SH-SY5Y (cell line): ENCODE measurements at regions not wholly inside any gene's neighbourhood (a gene's known extent, or its start where the extent isn't known, plus 50 kb on each side); places are given as distances from the start of the nearest gene placed in this dataset.

Experiments used
- GATA2 ChIP-seq: IDR thresholded peaks from 2 replicates; pipeline ENCODE4 v1.6.1; 2011; ENCODE audit warnings: mild to moderate bottlenecking, low read depth, low read length
- GATA3 ChIP-seq: IDR thresholded peaks from 2 replicates; pipeline ENCODE4 v1.6.1; 2011; ENCODE audit warnings: low read depth, mild to moderate bottlenecking, low read length, moderate library complexity

GRCh38 chr12:59517522-59517921 is 78.3 kb upstream of the SLC16A7 start:
- TF ChIP-seq GATA2 (no peak), GATA3 (no peak)
